ENCODE measurements at regions not wholly inside any gene's neighbourhood (a gene's known extent, or its start where the extent isn't known, plus 50 kb on each side); places are given as distances from the start of the nearest gene placed in this dataset.

DNA sequence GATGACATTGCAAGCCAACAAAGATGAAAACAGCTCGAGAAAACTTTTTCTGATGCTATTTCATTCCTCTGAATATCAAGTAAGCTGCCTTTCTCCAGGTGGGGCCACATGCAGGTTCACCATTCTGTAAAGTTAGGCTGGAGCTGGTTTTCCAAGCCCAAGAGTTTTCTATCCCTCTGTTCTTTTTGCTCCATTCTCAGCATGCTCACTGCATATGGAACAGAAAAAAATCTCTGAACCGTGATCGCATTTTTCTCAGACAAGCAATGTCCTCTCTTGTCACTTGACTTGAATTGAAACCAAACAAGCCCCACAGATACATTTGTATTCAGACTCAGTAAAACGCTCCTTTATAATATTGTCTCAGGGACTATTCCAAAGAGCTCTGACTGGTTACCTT lies 451.6 kb downstream of the FRK start (continued):
- TF ChIP-seq, protein P1, sequence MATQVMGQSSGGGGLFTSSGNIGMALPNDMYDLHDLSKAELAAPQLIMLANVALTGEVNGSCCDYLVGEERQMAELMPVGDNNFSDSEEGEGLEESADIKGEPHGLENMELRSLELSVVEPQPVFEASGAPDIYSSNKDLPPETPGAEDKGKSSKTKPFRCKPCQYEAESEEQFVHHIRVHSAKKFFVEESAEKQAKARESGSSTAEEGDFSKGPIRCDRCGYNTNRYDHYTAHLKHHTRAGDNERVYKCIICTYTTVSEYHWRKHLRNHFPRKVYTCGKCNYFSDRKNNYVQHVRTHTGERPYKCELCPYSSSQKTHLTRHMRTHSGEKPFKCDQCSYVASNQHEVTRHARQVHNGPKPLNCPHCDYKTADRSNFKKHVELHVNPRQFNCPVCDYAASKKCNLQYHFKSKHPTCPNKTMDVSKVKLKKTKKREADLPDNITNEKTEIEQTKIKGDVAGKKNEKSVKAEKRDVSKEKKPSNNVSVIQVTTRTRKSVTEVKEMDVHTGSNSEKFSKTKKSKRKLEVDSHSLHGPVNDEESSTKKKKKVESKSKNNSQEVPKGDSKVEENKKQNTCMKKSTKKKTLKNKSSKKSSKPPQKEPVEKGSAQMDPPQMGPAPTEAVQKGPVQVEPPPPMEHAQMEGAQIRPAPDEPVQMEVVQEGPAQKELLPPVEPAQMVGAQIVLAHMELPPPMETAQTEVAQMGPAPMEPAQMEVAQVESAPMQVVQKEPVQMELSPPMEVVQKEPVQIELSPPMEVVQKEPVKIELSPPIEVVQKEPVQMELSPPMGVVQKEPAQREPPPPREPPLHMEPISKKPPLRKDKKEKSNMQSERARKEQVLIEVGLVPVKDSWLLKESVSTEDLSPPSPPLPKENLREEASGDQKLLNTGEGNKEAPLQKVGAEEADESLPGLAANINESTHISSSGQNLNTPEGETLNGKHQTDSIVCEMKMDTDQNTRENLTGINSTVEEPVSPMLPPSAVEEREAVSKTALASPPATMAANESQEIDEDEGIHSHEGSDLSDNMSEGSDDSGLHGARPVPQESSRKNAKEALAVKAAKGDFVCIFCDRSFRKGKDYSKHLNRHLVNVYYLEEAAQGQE (IDR thresholded peaks at IDR 0.05), result no peak
- TF ChIP-seq, protein P2, sequence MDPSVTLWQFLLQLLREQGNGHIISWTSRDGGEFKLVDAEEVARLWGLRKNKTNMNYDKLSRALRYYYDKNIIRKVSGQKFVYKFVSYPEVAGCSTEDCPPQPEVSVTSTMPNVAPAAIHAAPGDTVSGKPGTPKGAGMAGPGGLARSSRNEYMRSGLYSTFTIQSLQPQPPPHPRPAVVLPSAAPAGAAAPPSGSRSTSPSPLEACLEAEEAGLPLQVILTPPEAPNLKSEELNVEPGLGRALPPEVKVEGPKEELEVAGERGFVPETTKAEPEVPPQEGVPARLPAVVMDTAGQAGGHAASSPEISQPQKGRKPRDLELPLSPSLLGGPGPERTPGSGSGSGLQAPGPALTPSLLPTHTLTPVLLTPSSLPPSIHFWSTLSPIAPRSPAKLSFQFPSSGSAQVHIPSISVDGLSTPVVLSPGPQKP (IDR thresholded peaks at IDR 0.05; ENCODE audit: low read depth, low read length), result no peak
- TF ChIP-seq MAZ (IDR thresholded peaks at IDR 0.05; ENCODE audit: borderline replicate concordance, low read depth, low read length), result no peak

DNA sequence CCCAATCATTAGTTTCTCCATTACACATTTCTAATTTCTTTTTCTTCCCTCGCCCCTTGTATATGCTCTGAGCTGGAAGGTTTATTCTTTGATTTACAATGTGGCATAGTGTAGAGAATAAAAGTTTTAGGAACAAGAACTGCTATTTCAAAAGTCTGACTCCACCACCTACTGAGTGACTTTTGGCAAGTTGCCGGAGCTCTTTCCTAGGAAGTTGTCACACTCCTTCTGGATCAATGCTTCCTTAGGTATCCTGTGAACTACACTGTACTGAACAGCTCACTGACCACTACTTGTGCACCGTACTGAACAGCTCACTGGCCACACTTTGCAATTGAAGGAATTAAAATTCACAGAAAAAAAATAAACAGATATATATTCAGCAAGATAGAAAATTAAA lies 458.2 kb downstream of the FRK start:
- H3K4me2 ChIP-seq, result no peak overlapping the region
- H3K27ac ChIP-seq, result no peak overlapping the region
- FAIRE-seq (no peak), DNase-seq (ENCODE audit: low read depth in 1 of 2, low spot score in 1 of 2) (no peak), ATAC-seq (no peak)
- ChIA-PET CTCF (no interaction called here), POLR2A (no interaction called here)
- H3K4me1 ChIP-seq, result no peaks in the 10 kb centered on the region
- H3K4me3 ChIP-seq, result no peak overlapping the region
- H3K9me3 ChIP-seq, result no peaks in the 10 kb centered on the region
- WGBS (ENCODE audit: missing lambda C conversion rate), result 32% methylated on average over 3 of the region's 3 CpGs
- no peak for TF ChIP-seq ESRRA (IDR thresholded peaks at IDR 0.05; ENCODE audit: borderline replicate concordance, low read length)
- TF ChIP-seq HOXA7 (CRISPR knock-in tag; IDR thresholded peaks at IDR 0.05), result no peak
- no peak for TF ChIP-seq NFE2L2 (conservative IDR thresholded peaks at IDR 0.05; ENCODE audit: low read length)
- no peak for TF ChIP-seq RAD21 (conservative IDR thresholded peaks at IDR 0.05 in 1 of 2, IDR thresholded peaks at IDR 0.05 in 1 of 2)
- TF ChIP-seq HOXB5 (CRISPR knock-in tag; IDR thresholded peaks at IDR 0.05), result no peak
- no peak for TF ChIP-seq RNF2 (IDR thresholded peaks at IDR 0.05; ENCODE audit: borderline replicate concordance, low read depth)
- TF ChIP-seq EHF (CRISPR knock-in tag; IDR thresholded peaks at IDR 0.05), result no peak
- no peak for TF ChIP-seq KDM1A (IDR thresholded peaks at IDR 0.05; ENCODE audit: low read depth)
- TF ChIP-seq SMC3 (IDR thresholded peaks at IDR 0.05), result no peak

DNA sequence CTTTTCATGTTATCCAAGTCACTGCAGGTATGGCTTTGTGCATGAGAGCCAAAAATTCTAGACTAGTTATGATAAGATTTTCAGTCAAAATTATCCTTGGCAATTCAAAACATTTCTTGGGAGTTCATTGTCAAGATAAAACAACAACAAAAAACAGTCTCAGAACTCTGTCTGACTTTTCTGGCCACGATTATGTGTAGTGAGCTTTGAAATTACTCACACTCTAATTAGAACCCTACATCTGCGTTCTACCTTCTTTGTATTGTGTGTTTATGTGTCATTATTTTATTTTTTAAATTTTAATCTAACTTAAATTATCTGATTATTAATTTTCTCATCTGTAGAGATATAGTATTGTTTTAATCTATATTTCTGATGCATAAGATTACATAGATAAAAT lies 459.2 kb downstream of the FRK start:
- TF ChIP-seq, protein P3, sequence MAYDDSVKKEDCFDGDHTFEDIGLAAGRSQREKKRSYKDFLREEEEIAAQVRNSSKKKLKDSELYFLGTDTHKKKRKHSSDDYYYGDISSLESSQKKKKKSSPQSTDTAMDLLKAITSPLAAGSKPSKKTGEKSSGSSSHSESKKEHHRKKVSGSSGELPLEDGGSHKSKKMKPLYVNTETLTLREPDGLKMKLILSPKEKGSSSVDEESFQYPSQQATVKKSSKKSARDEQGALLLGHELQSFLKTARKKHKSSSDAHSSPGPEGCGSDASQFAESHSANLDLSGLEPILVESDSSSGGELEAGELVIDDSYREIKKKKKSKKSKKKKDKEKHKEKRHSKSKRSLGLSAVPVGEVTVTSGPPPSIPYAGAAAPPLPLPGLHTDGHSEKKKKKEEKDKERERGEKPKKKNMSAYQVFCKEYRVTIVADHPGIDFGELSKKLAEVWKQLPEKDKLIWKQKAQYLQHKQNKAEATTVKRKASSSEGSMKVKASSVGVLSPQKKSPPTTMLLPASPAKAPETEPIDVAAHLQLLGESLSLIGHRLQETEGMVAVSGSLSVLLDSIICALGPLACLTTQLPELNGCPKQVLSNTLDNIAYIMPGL (CRISPR knock-in tag; IDR thresholded peaks at IDR 0.05; ENCODE audit: borderline replicate concordance), result no peak
- no peak for TF ChIP-seq RCOR1 (IDR thresholded peaks at IDR 0.05; ENCODE audit: low read depth, low read length)
- TF ChIP-seq RARB (CRISPR knock-in tag; IDR thresholded peaks at IDR 0.05), result no peak
- TF ChIP-seq SMC3 (IDR thresholded peaks at IDR 0.05), result no peak
- TF ChIP-seq NR3C1 (IDR thresholded peaks at IDR 0.05), result no peak
- TF ChIP-seq JUNB (IDR thresholded peaks at IDR 0.05), result no peak
- TF ChIP-seq ESRRA (IDR thresholded peaks at IDR 0.05; ENCODE audit: borderline replicate concordance, low read length), result no peak
- no peak for TF ChIP-seq CBX2 (IDR thresholded peaks at IDR 0.05; ENCODE audit: borderline replicate concordance, low read depth)
- TF ChIP-seq POLR2AphosphoS2 (conservative IDR thresholded peaks at IDR 0.05; ENCODE audit: low read length), result no peak
- no peak for TF ChIP-seq RFX5 (IDR thresholded peaks at IDR 0.05)
- TF ChIP-seq, protein P4, sequence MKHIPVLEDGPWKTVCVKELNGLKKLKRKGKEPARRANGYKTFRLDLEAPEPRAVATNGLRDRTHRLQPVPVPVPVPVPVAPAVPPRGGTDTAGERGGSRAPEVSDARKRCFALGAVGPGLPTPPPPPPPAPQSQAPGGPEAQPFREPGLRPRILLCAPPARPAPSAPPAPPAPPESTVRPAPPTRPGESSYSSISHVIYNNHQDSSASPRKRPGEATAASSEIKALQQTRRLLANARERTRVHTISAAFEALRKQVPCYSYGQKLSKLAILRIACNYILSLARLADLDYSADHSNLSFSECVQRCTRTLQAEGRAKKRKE (CRISPR knock-in tag; IDR thresholded peaks at IDR 0.05; ENCODE audit: low read depth), result no peak
- TF ChIP-seq JUN (IDR thresholded peaks at IDR 0.05), result no peak
- no peak for TF ChIP-seq HOXB5 (CRISPR knock-in tag; IDR thresholded peaks at IDR 0.05)
- TF ChIP-seq, protein P5, sequence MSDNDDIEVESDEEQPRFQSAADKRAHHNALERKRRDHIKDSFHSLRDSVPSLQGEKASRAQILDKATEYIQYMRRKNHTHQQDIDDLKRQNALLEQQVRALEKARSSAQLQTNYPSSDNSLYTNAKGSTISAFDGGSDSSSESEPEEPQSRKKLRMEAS (IDR thresholded peaks at IDR 0.05), result no peak
- no peak for TF ChIP-seq MYC (IDR thresholded peaks at IDR 0.05; ENCODE audit: borderline replicate concordance, low read length)
- no peak for TF ChIP-seq GATA3 (IDR thresholded peaks at IDR 0.05; ENCODE audit: borderline replicate concordance)
- TF ChIP-seq CEBPB (IDR thresholded peaks at IDR 0.05), result no peak
- ChIA-PET POLR2A (no interaction called here), CTCF (no interaction called here)
- FAIRE-seq (no peak), DNase-seq (ENCODE audit: low read depth in 1 of 2, low spot score in 1 of 2) (no peak), ATAC-seq (no peak)
- Histone ChIP-seq H3K4me3 (no peak overlapping the region), H3K4me2 (no peak overlapping the region), H3K9me3 (no peaks in the 10 kb centered on the region), H3K27ac (no peak overlapping the region), H3K4me1 (no peaks in the 10 kb centered on the region)
- 19% methylated on average over 2 of the region's 2 CpGs for WGBS (ENCODE audit: missing lambda C conversion rate)
